Urothelium cell line (cell line): ENCODE measurements at regions not wholly inside any gene's neighbourhood (a gene's known extent, or its start where the extent isn't known, plus 50 kb on each side); places are given as distances from the start of the nearest gene placed in this dataset.
A peak's percentile ranks its signal among the peaks of the same experiment; 100 is the strongest.
"Not testable (repeated sequence)": the region's sequence is repeated elsewhere in the genome, so short reads cannot be mapped to it uniquely, and the experiment has no call there.

Experiments used
- DNase-seq: peaks from one replicate; pipeline ENCODE4 v3.0.0; 2011; ENCODE audit warnings: low spot score, mixed read lengths
- FAIRE-seq: peaks from 2 replicates; lab custom pipeline; 2011; peaks lifted over from hg19 to GRCh38; lab: Jason Lieb, UNC

- not testable (repeated sequence) for DNase-seq
Observed at GRCh38 chr16:88184566-88185355, 198.0 kb upstream of the ZNF469 start.

GRCh38 chr16:88185406-88185805 lies 197.4 kb upstream of the ZNF469 start:
- peak; percentile 99 for FAIRE-seq
- not testable (repeated sequence) for DNase-seq

More at GRCh38 chr16:88184566-88185355, 198.0 kb upstream of the ZNF469 start:
- FAIRE-seq: peak; percentile 92

- FAIRE-seq: peak; percentile 98
- DNase-seq: peak; percentile 33
Observed at GRCh38 chr16:88185976-88186888, 196.5 kb upstream of the ZNF469 start.

GRCh38 chr16:88186889-88187870 lies 195.6 kb upstream of the ZNF469 start:
- not testable (repeated sequence) for DNase-seq

GRCh38 chr16:88188171-88188895 lies 194.4 kb upstream of the ZNF469 start:
- DNase-seq, FAIRE-seq: not testable (repeated sequence)

More at GRCh38 chr16:88186889-88187870, 195.6 kb upstream of the ZNF469 start:
- not testable (repeated sequence) for FAIRE-seq

- DNase-seq, FAIRE-seq: not testable (repeated sequence)
Observed at GRCh38 chr16:88190592-88191095, 192.1 kb upstream of the ZNF469 start.

- FAIRE-seq, DNase-seq: not testable (repeated sequence)
Observed at GRCh38 chr16:88191168-88191567, 191.6 kb upstream of the ZNF469 start.

GRCh38 chr16:88192601-88193000 lies 190.2 kb upstream of the ZNF469 start:
- no peak for DNase-seq
- peak; percentile 99 for FAIRE-seq

GRCh38 chr16:88193706-88194396 lies 188.9 kb upstream of the ZNF469 start:
- not testable (repeated sequence) for DNase-seq
- FAIRE-seq: peak; percentile 56

- FAIRE-seq: no peak
- DNase-seq: no peak
Observed at GRCh38 chr16:88194397-88195268, 188.1 kb upstream of the ZNF469 start.

- no peak for DNase-seq
- no peak for FAIRE-seq
Observed at GRCh38 chr16:88195269-88195705, 187.5 kb upstream of the ZNF469 start.

- no peak for FAIRE-seq
Observed at GRCh38 chr16:88195911-88196465, 186.8 kb upstream of the ZNF469 start.

GRCh38 chr16:88196471-88197400 lies 186.0 kb upstream of the ZNF469 start:
- DNase-seq (no peak), FAIRE-seq (no peak)

More at GRCh38 chr16:88195911-88196465, 186.8 kb upstream of the ZNF469 start:
- no peak for DNase-seq

GRCh38 chr16:88197481-88198456 lies 185.0 kb upstream of the ZNF469 start:
- no peak for DNase-seq
- FAIRE-seq: peak; percentile 62
